Liver (tissue), 8 donors: ENCODE measurements at regions not wholly inside any gene's neighbourhood (a gene's known extent, or its start where the extent isn't known, plus 50 kb on each side); places are given as distances from the start of the nearest gene placed in this dataset.

Experiments
- DNase-seq: peaks from one replicate; pipeline ENCODE4 v3.0.0-alpha.2; 2017; ENCODE audit warnings: low spot score
- H3K27ac ChIP-seq, 2 donors: one replicate each; pipeline ENCODE4 v1.7.0; 2013; ENCODE audit warnings: inconsistent platforms in 2 of 2, low read length in 2 of 2, control low read depth in 1 of 2, low read depth in 1 of 2, mild to moderate bottlenecking in 1 of 2
- H3K27me3 ChIP-seq, 4 donors: one replicate each; pipeline versions ENCODE4 v1.6.1 to v1.7.0; 2013; ENCODE audit warnings: low read length in 3 of 4, inconsistent platforms in 1 of 4, mild to moderate bottlenecking in 1 of 4, moderate library complexity in 1 of 4; ENCODE audit not compliant: control insufficient read depth in 4 of 4, insufficient read depth in 4 of 4
- H3K36me3 ChIP-seq, 4 donors: one replicate each; pipeline versions ENCODE4 v1.6.1 to v1.7.0; 2013; ENCODE audit warnings: low read length in 3 of 4, mild to moderate bottlenecking in 3 of 4, low read depth in 1 of 4, moderate library complexity in 1 of 4; ENCODE audit not compliant: control insufficient read depth in 4 of 4, insufficient read depth in 3 of 4
- H3K4me1 ChIP-seq, 4 donors: one replicate each; pipeline versions ENCODE4 v1.6.1 to v1.7.0; 2013; ENCODE audit warnings: low read length in 3 of 4, mild to moderate bottlenecking in 3 of 4, moderate library complexity in 1 of 4; ENCODE audit not compliant: control insufficient read depth in 4 of 4, insufficient read depth in 4 of 4
- H3K4me3 ChIP-seq, 3 donors: one replicate each; pipeline versions ENCODE4 v1.6.1 to v1.7.0; 2013; ENCODE audit warnings: low read length in 3 of 3, control low read depth in 1 of 3, low read depth in 1 of 3, mild to moderate bottlenecking in 1 of 3
- H3K9ac ChIP-seq, 2 donors: one replicate each; pipeline ENCODE4 v1.7.0; 2013; ENCODE audit warnings: low read length in 2 of 2, mild to moderate bottlenecking in 2 of 2, moderate library complexity in 2 of 2, control low read depth in 1 of 2, low read depth in 1 of 2
- H3K9me3 ChIP-seq, 4 donors: one replicate each; pipeline versions ENCODE4 v1.6.1 to v1.7.0; 2013; ENCODE audit warnings: low read length in 3 of 4; ENCODE audit not compliant: control insufficient read depth in 4 of 4
- ATF3 ChIP-seq: IDR thresholded peaks from 2 replicates; pipeline ENCODE4 v1.6.1; 2016; ENCODE audit warnings: antibody characterized with exemption
- EGR1 ChIP-seq, 2 donors: IDR thresholded peaks; 2 replicates each; pipeline ENCODE4 v1.6.1; 2016 to 2018; ENCODE audit warnings: antibody characterized with exemption in 2 of 2, low read depth in 2 of 2
- FOXA1 ChIP-seq: IDR thresholded peaks from 2 replicates; pipeline ENCODE4 v1.6.1; 2016; ENCODE audit warnings: antibody characterized with exemption
- FOXA2 ChIP-seq: IDR thresholded peaks from 2 replicates; pipeline ENCODE4 v1.6.1; 2016; ENCODE audit warnings: antibody characterized with exemption
- GABPA ChIP-seq, 2 donors: IDR thresholded peaks in 1 of 2; conservative IDR thresholded peaks in 1 of 2; 2 replicates each; pipeline ENCODE4 v1.6.1; 2016; ENCODE audit warnings: antibody characterized with exemption in 2 of 2, mild to moderate bottlenecking in 1 of 2, moderate library complexity in 1 of 2
- HNF4A ChIP-seq, 2 donors: conservative IDR thresholded peaks; 2 replicates each; pipeline ENCODE4 v1.6.1; 2016; ENCODE audit warnings: antibody characterized with exemption in 2 of 2, mild to moderate bottlenecking in 2 of 2
- HNF4G ChIP-seq: IDR thresholded peaks from 2 replicates; pipeline ENCODE4 v1.6.1; 2016; ENCODE audit warnings: antibody characterized with exemption
- JUND ChIP-seq, 2 donors: IDR thresholded peaks; 2 replicates each; pipeline ENCODE4 v1.6.1; 2016; ENCODE audit warnings: antibody characterized with exemption in 2 of 2
- MAX ChIP-seq: IDR thresholded peaks from 2 replicates; pipeline ENCODE4 v1.6.1; 2016; ENCODE audit warnings: antibody characterized with exemption
- NR2F2 ChIP-seq: IDR thresholded peaks from 2 replicates; pipeline ENCODE4 v1.6.1; 2016; ENCODE audit warnings: antibody characterized with exemption
- RAD21 ChIP-seq, 2 donors: IDR thresholded peaks; 2 replicates each; pipeline ENCODE4 v1.6.1; 2016; ENCODE audit warnings: antibody characterized with exemption in 2 of 2, mild to moderate bottlenecking in 2 of 2
- REST ChIP-seq: IDR thresholded peaks from 2 replicates; pipeline ENCODE4 v1.6.1; 2016; ENCODE audit warnings: antibody characterized with exemption, mild to moderate bottlenecking
- RXRA ChIP-seq, 2 donors: IDR thresholded peaks; 2 replicates each; pipeline ENCODE4 v1.6.1; 2017 to 2018; ENCODE audit warnings: antibody characterized with exemption in 2 of 2, mild to moderate bottlenecking in 1 of 2
- SP1 ChIP-seq: IDR thresholded peaks from 2 replicates; pipeline ENCODE4 v1.6.1; 2018; ENCODE audit warnings: antibody characterized with exemption, mild to moderate bottlenecking
- TAF1 ChIP-seq: conservative IDR thresholded peaks from 2 replicates; pipeline ENCODE4 v1.6.1; 2016; ENCODE audit warnings: antibody characterized with exemption, mild to moderate bottlenecking
- YY1 ChIP-seq: IDR thresholded peaks from 2 replicates; pipeline ENCODE4 v1.6.1; 2016; ENCODE audit warnings: antibody characterized with exemption, mild to moderate bottlenecking
- ZBTB33 ChIP-seq: IDR thresholded peaks from 2 replicates; pipeline ENCODE4 v1.6.1; 2016; ENCODE audit warnings: antibody characterized with exemption
- WGBS: extraction: QIAGEN DNeasy Blood & Tissue Kit; methylation state at CpG from one replicate; pipeline ENCODE4 v1.1.7; 2013; 5-methylcytosine and 5-hydroxymethylcytosine counted together
- TF ChIP-seq, protein P1 (sequence below): fragments of 150-350 bp; IDR thresholded peaks from 2 replicates; pipeline ENCODE4 v1.5.1; 2017; ENCODE audit warnings: improper control_type of control experiment, low read depth, low read length; ENCODE audit not compliant: missing input control
- donor health status: healthy.
- donor health status: healthy.
- donor health status: healthy.
- donor health status: healthy.
- donor health status: healthy.

DNA sequence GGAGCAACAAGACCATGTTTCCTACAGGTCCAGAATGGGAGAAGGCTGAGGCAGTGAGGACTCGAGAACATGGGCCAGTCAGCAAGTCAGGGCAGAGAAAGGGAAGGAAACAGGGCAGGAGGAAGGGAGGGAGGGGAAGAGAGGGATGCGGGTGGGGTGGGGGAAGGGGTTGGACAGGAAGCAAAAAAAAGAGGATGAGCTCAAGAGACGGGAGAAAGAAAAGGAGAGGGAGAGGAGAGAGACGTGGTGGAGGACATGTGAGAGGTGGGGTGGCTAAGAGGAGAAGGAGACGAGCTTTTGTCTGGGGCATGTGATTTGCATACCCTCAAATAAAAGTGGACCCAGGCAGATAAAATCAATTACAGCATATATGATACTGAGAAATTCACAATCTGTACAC lies 389.5 kb upstream of the B3GAT1 start:
- H3K4me3 ChIP-seq = no peak overlapping the region
- peaks cover 0 to 3% (median 0%) of the 10 kb centered on the region in 4 donors for H3K27me3 ChIP-seq
- no peak overlapping the region for H3K27ac ChIP-seq
- no peaks in the 10 kb centered on the region for H3K36me3 ChIP-seq
- DNase-seq = no peak
- 53% methylated on average over 5 of the region's 5 CpGs for WGBS
- H3K9ac ChIP-seq = no peak overlapping the region
- TF ChIP-seq FOXA2 = no peak
- no peak for TF ChIP-seq GABPA (IDR thresholded peaks at IDR 0.05 in 1 of 2, conservative IDR thresholded peaks at IDR 0.05 in 1 of 2)
- no peak for TF ChIP-seq MAX
- no peak for TF ChIP-seq FOXA1
- TF ChIP-seq EGR1 (IDR thresholded peaks at IDR 0.05; ENCODE audit: low read depth in 2 of 2) = no peak
- no peak for TF ChIP-seq HNF4A (conservative IDR thresholded peaks at IDR 0.05)
- no peak for TF ChIP-seq REST
- no peak for TF ChIP-seq YY1
- TF ChIP-seq RXRA (IDR thresholded peaks at IDR 0.05) = no peak
- no peak for TF ChIP-seq RAD21 (IDR thresholded peaks at IDR 0.05)
- TF ChIP-seq SP1 = no peak
- no peak for TF ChIP-seq ATF3
- TF ChIP-seq, protein P1, sequence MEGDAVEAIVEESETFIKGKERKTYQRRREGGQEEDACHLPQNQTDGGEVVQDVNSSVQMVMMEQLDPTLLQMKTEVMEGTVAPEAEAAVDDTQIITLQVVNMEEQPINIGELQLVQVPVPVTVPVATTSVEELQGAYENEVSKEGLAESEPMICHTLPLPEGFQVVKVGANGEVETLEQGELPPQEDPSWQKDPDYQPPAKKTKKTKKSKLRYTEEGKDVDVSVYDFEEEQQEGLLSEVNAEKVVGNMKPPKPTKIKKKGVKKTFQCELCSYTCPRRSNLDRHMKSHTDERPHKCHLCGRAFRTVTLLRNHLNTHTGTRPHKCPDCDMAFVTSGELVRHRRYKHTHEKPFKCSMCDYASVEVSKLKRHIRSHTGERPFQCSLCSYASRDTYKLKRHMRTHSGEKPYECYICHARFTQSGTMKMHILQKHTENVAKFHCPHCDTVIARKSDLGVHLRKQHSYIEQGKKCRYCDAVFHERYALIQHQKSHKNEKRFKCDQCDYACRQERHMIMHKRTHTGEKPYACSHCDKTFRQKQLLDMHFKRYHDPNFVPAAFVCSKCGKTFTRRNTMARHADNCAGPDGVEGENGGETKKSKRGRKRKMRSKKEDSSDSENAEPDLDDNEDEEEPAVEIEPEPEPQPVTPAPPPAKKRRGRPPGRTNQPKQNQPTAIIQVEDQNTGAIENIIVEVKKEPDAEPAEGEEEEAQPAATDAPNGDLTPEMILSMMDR = no peak
- TF ChIP-seq JUND (IDR thresholded peaks at IDR 0.05) = no peak
- no peak for TF ChIP-seq ZBTB33
- no peak for TF ChIP-seq HNF4G
- TF ChIP-seq TAF1 = no peak
- no peak for TF ChIP-seq NR2F2
- H3K4me1 ChIP-seq = peaks cover 0 to 7% (median 4%) of the 10 kb centered on the region in 4 donors
- H3K9me3 ChIP-seq = no peaks in the 10 kb centered on the region
